ENCODE measurements at regions not wholly inside any gene's neighbourhood (a gene's known extent, or its start where the extent isn't known, plus 50 kb on each side); places are given as distances from the start of the nearest gene placed in this dataset.

DNA sequence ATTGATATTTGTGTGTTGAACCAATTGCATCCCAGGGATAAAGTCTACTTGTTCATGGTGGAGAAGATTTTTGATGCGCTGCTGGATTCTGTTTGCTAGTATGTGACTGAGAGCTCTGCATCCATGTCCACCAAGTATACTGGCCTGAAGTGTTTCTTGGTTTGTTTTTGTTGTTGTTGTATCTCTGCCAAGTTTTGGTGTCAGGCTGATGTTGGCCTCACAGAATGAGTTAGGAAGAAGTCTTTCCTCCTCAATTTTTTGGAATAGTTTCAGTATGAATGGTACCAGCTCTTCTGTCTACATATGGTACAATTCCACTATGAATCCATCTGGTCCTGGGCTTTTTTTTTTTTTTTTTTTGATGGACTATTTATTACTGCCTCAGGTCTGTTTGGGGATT is 50.9 kb upstream of the OSTN start:
- Histone ChIP-seq H3K4me3 (ENCODE audit: low read length) (no peak overlapping the region), H3K36me3 (ENCODE audit: insufficient read depth, low read length) (no peaks in the 10 kb centered on the region), H3K27ac (ENCODE audit: low read length) (no peak overlapping the region), H3K27me3 (ENCODE audit: low read length) (no peaks in the 10 kb centered on the region), H3K9me3 (ENCODE audit: low read length) (peaks cover 49% of the 10 kb centered on the region), H2AFZ (ENCODE audit: low read length) (no peak overlapping the region), H3K4me1 (ENCODE audit: low read length) (no peaks in the 10 kb centered on the region), H3K4me2 (ENCODE audit: low read depth, low read length, poor library complexity, severe bottlenecking) (no peak overlapping the region), H3K9ac (ENCODE audit: low read length) (no peak overlapping the region), H4K20me1 (ENCODE audit: insufficient read depth, low read depth, low read length) (no peaks in the 10 kb centered on the region), H3K9me2 (replicated peaks; ENCODE audit: insufficient read depth, low read length) (no peaks in the 10 kb centered on the region), H3K79me2 (ENCODE audit: low read length) (no peaks in the 10 kb centered on the region)
- DNase-seq: no peak

DNA sequence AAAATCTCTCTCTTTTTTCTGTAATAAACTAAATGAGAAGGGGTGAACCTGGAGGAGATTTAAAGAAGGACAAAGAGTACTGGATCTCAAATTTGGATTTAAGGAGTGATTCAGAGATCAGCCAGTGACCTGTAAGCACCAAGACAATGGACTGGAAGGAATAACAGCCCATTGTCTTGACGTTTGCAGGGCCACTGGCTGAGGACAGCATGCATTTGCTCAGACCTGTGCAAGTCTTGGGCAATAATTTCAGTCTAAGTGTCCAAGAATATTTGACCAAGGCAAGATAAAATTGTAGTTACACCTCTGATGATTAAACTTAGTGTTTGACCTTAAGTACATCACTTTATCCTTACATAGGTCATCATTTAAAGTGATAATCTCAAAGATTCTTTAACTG is 55.8 kb upstream of the OSTN start:
- Histone ChIP-seq H3K9ac (ENCODE audit: low read length) (no peak overlapping the region), H2AFZ (ENCODE audit: low read length) (no peak overlapping the region), H3K4me1 (ENCODE audit: low read length) (no peaks in the 10 kb centered on the region), H3K9me3 (ENCODE audit: low read length) (peaks cover 34% of the 10 kb centered on the region), H3K36me3 (ENCODE audit: insufficient read depth, low read length) (no peaks in the 10 kb centered on the region), H3K9me2 (replicated peaks; ENCODE audit: insufficient read depth, low read length) (no peaks in the 10 kb centered on the region), H3K4me3 (ENCODE audit: low read length) (no peak overlapping the region), H4K20me1 (ENCODE audit: insufficient read depth, low read depth, low read length) (no peaks in the 10 kb centered on the region), H3K4me2 (ENCODE audit: low read depth, low read length, poor library complexity, severe bottlenecking) (no peak overlapping the region), H3K27me3 (ENCODE audit: low read length) (no peaks in the 10 kb centered on the region), H3K79me2 (ENCODE audit: low read length) (no peaks in the 10 kb centered on the region), H3K27ac (ENCODE audit: low read length) (no peak overlapping the region)
- DNase-seq: no peak

DNA sequence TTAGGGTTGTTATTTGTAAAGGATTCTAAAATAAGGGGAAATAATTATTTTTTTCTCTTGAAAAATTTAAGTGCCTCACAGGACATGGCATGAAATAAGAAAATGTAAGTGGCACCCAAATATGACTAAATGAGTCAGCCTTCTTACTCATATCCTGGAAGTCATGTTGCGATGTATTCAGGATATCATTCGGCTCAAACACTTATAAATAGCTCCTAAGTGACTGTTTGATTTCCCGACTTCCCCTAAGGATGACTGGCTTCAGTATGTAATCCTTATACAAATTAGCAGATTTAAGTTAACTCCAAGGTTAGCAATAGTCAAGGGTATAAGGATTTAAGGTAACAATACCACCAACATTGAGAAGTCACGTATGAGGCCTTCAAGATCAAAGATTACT is 57.3 kb upstream of the OSTN start:
- Histone ChIP-seq H3K27ac (ENCODE audit: low read length) (no peak overlapping the region), H4K20me1 (ENCODE audit: insufficient read depth, low read depth, low read length) (no peaks in the 10 kb centered on the region), H2AFZ (ENCODE audit: low read length) (no peak overlapping the region), H3K4me2 (ENCODE audit: low read depth, low read length, poor library complexity, severe bottlenecking) (no peak overlapping the region), H3K27me3 (ENCODE audit: low read length) (no peaks in the 10 kb centered on the region), H3K9me2 (replicated peaks; ENCODE audit: insufficient read depth, low read length) (no peaks in the 10 kb centered on the region), H3K9ac (ENCODE audit: low read length) (no peak overlapping the region), H3K79me2 (ENCODE audit: low read length) (no peaks in the 10 kb centered on the region), H3K4me3 (ENCODE audit: low read length) (no peak overlapping the region), H3K36me3 (ENCODE audit: insufficient read depth, low read length) (no peaks in the 10 kb centered on the region), H3K4me1 (ENCODE audit: low read length) (no peaks in the 10 kb centered on the region), H3K9me3 (ENCODE audit: low read length) (peaks cover 30% of the 10 kb centered on the region)
- DNase-seq: no peak

- Histone ChIP-seq H3K9me3 (ENCODE audit: low read length) (peaks cover 34% of the 10 kb centered on the region), H3K4me2 (ENCODE audit: low read depth, low read length, poor library complexity, severe bottlenecking) (no peak overlapping the region), H2AFZ (ENCODE audit: low read length) (no peak overlapping the region), H3K4me1 (ENCODE audit: low read length) (no peaks in the 10 kb centered on the region), H3K4me3 (ENCODE audit: low read length) (no peak overlapping the region), H3K9me2 (replicated peaks; ENCODE audit: insufficient read depth, low read length) (no peaks in the 10 kb centered on the region), H3K36me3 (ENCODE audit: insufficient read depth, low read length) (no peaks in the 10 kb centered on the region), H3K27me3 (ENCODE audit: low read length) (no peaks in the 10 kb centered on the region), H3K79me2 (ENCODE audit: low read length) (no peaks in the 10 kb centered on the region), H3K27ac (ENCODE audit: low read length) (no peak overlapping the region), H3K9ac (ENCODE audit: low read length) (no peak overlapping the region), H4K20me1 (ENCODE audit: insufficient read depth, low read depth, low read length) (no peaks in the 10 kb centered on the region)
- DNase-seq: no peak
Measured at GRCh38 chr3:191139736-191140135, 59.3 kb upstream of the OSTN start.

DNA sequence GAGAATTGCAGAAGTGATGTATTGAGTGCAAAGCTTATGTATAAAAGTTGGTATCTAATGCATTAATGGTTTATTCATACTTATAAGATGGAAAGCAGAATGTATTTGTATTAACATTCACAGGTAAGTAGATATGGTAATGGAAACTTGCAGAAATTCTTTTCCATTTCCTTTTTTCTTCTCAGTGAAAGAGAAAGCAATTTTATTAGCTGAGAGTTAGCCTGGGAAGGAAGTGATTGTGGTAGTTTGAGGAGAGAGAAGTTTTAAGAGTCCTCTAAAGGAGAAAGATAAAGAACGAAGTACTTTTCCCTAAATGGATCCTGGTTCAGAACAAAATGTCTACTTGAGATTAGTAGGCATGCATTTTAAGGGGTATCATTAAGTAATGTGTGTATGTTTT is 60.1 kb upstream of the OSTN start:
- Histone ChIP-seq H3K9me3 (ENCODE audit: low read length) (peaks cover 38% of the 10 kb centered on the region), H2AFZ (ENCODE audit: low read length) (no peak overlapping the region), H3K9me2 (replicated peaks; ENCODE audit: insufficient read depth, low read length) (no peaks in the 10 kb centered on the region)

DNA sequence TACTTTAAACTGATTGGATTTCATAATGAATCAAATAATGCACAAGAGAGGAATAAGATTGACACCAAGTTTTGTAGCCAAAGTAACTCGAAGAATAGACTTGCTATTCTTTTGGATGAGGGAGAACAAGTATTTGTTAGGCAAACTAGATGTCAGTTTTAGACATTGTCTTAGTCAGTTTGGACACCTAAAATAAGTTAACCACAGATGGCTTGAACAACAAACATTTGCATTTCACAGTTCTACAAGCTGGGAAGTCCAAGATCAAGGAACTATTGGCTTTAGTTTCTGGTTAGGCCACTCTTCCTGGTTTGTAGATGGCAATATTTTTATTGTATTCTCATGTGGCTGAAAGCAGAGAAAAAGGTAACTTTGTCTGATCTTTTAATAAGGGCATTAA is 61.3 kb upstream of the OSTN start:
- no peak overlapping the region for H2AFZ ChIP-seq (ENCODE audit: low read length)

More for the DNA sequence above, 60.1 kb upstream of the OSTN start:
- DNase-seq: no peak
- no peaks in the 10 kb centered on the region for H3K36me3 ChIP-seq (ENCODE audit: insufficient read depth, low read length)
- H3K27ac ChIP-seq (ENCODE audit: low read length): no peak overlapping the region
- H3K4me1 ChIP-seq (ENCODE audit: low read length): no peaks in the 10 kb centered on the region
- no peaks in the 10 kb centered on the region for H3K27me3 ChIP-seq (ENCODE audit: low read length)
- H3K4me2 ChIP-seq (ENCODE audit: low read depth, low read length, poor library complexity, severe bottlenecking): no peak overlapping the region
- no peaks in the 10 kb centered on the region for H3K79me2 ChIP-seq (ENCODE audit: low read length)
- H3K9ac ChIP-seq (ENCODE audit: low read length): no peak overlapping the region
- no peak overlapping the region for H3K4me3 ChIP-seq (ENCODE audit: low read length)
- H4K20me1 ChIP-seq (ENCODE audit: insufficient read depth, low read depth, low read length): no peaks in the 10 kb centered on the region

GRCh38 chr3:191136347-191136746 is 62.7 kb upstream of the OSTN start:
- no peaks in the 10 kb centered on the region for H4K20me1 ChIP-seq (ENCODE audit: insufficient read depth, low read depth, low read length)
- no peak overlapping the region for H3K27ac ChIP-seq (ENCODE audit: low read length)
- DNase-seq: no peak
- no peaks in the 10 kb centered on the region for H3K4me1 ChIP-seq (ENCODE audit: low read length)
- no peaks in the 10 kb centered on the region for H3K9me2 ChIP-seq (replicated peaks; ENCODE audit: insufficient read depth, low read length)
- H3K79me2 ChIP-seq (ENCODE audit: low read length): no peaks in the 10 kb centered on the region
- no peak overlapping the region for H3K4me2 ChIP-seq (ENCODE audit: low read depth, low read length, poor library complexity, severe bottlenecking)
- H3K9me3 ChIP-seq (ENCODE audit: low read length): peaks cover 39% of the 10 kb centered on the region
- H3K9ac ChIP-seq (ENCODE audit: low read length): no peak overlapping the region
- H2AFZ ChIP-seq (ENCODE audit: low read length): no peak overlapping the region
- H3K4me3 ChIP-seq (ENCODE audit: low read length): no peak overlapping the region
- H3K36me3 ChIP-seq (ENCODE audit: insufficient read depth, low read length): no peaks in the 10 kb centered on the region
- H3K27me3 ChIP-seq (ENCODE audit: low read length): no peaks in the 10 kb centered on the region

More for the DNA sequence above, 61.3 kb upstream of the OSTN start:
- DNase-seq: no peak
- Histone ChIP-seq H3K4me3 (ENCODE audit: low read length) (no peak overlapping the region), H3K9me3 (ENCODE audit: low read length) (peaks cover 44% of the 10 kb centered on the region), H4K20me1 (ENCODE audit: insufficient read depth, low read depth, low read length) (no peaks in the 10 kb centered on the region), H3K9ac (ENCODE audit: low read length) (no peak overlapping the region), H3K4me1 (ENCODE audit: low read length) (no peaks in the 10 kb centered on the region), H3K27me3 (ENCODE audit: low read length) (no peaks in the 10 kb centered on the region), H3K9me2 (replicated peaks; ENCODE audit: insufficient read depth, low read length) (no peaks in the 10 kb centered on the region), H3K36me3 (ENCODE audit: insufficient read depth, low read length) (no peaks in the 10 kb centered on the region), H3K27ac (ENCODE audit: low read length) (no peak overlapping the region), H3K79me2 (ENCODE audit: low read length) (no peaks in the 10 kb centered on the region), H3K4me2 (ENCODE audit: low read depth, low read length, poor library complexity, severe bottlenecking) (no peak overlapping the region)

DNA sequence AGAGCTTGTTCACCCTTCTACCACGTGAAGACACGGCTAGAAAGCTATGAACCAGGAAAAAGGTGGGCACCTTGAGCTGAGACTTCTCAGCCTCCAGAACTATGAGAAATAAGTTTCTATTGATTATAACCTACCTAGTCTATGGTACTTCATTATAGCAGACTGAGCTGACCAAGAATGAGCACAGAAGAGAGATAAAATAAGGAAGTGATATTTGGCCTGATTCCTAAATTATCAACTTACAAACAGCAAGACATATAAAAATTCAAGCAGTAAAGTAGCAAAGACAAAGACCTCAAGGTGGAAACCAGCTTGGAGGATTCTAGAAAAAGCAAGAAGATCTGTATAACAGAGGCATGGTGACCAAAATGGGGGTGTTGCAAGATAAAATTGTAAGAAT is 63.9 kb upstream of the OSTN start:
- H3K9ac ChIP-seq (ENCODE audit: low read length): no peak overlapping the region
- no peak overlapping the region for H3K27ac ChIP-seq (ENCODE audit: low read length)
- H3K4me3 ChIP-seq (ENCODE audit: low read length): no peak overlapping the region
- no peaks in the 10 kb centered on the region for H3K79me2 ChIP-seq (ENCODE audit: low read length)
- H2AFZ ChIP-seq (ENCODE audit: low read length): no peak overlapping the region
- H3K4me1 ChIP-seq (ENCODE audit: low read length): no peaks in the 10 kb centered on the region
- no peaks in the 10 kb centered on the region for H4K20me1 ChIP-seq (ENCODE audit: insufficient read depth, low read depth, low read length)
- H3K36me3 ChIP-seq (ENCODE audit: insufficient read depth, low read length): no peaks in the 10 kb centered on the region
- H3K27me3 ChIP-seq (ENCODE audit: low read length): no peaks in the 10 kb centered on the region
- peaks cover 41% of the 10 kb centered on the region for H3K9me3 ChIP-seq (ENCODE audit: low read length)
- H3K4me2 ChIP-seq (ENCODE audit: low read depth, low read length, poor library complexity, severe bottlenecking): no peak overlapping the region
- no peak for DNase-seq
- no peaks in the 10 kb centered on the region for H3K9me2 ChIP-seq (replicated peaks; ENCODE audit: insufficient read depth, low read length)

DNA sequence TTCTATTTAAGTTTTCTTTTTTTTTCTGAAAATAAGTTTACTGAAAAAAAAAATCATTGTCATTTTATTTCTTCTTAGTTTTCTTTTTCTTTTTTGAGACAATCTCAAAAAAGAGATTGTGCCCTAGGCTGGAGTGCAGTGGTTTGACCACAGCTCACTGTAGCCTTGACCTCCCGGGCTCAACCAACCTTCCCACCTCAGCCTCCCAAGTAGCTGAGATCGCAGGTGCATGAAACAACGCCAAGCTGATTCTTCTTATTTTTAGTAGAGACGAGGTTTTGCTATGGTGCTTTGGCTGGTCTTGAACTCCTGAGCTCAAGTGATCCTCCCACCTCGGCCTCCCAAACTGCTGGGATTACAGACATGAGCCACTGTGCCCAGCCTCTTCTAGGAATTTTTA is 65.7 kb upstream of the OSTN start:
- Histone ChIP-seq H3K9me2 (replicated peaks; ENCODE audit: insufficient read depth, low read length) (no peaks in the 10 kb centered on the region), H2AFZ (ENCODE audit: low read length) (no peak overlapping the region), H3K36me3 (ENCODE audit: insufficient read depth, low read length) (no peaks in the 10 kb centered on the region), H4K20me1 (ENCODE audit: insufficient read depth, low read depth, low read length) (no peaks in the 10 kb centered on the region), H3K4me1 (ENCODE audit: low read length) (no peaks in the 10 kb centered on the region), H3K27ac (ENCODE audit: low read length) (no peak overlapping the region), H3K4me3 (ENCODE audit: low read length) (no peak overlapping the region), H3K9ac (ENCODE audit: low read length) (no peak overlapping the region), H3K27me3 (ENCODE audit: low read length) (no peaks in the 10 kb centered on the region), H3K9me3 (ENCODE audit: low read length) (peaks cover 50% of the 10 kb centered on the region), H3K79me2 (ENCODE audit: low read length) (no peaks in the 10 kb centered on the region), H3K4me2 (ENCODE audit: low read depth, low read length, poor library complexity, severe bottlenecking) (no peak overlapping the region)
- DNase-seq: no peak

Data from Karpas-422 (cell line).